HG02840 (cell line): ENCODE measurements at regions not wholly inside any gene's neighbourhood (a gene's known extent, or its start where the extent isn't known, plus 50 kb on each side); places are given as distances from the start of the nearest gene placed in this dataset.
"Not testable (repeated sequence)": the region's sequence is repeated elsewhere in the genome, so short reads cannot be mapped to it uniquely, and the experiment has no call there.

ENCODE experiments used
- ATAC-seq: cut with Tn5 transposase; IDR thresholded peaks from one replicate; pipeline ENCODE4 v1.9.1; 2021; ENCODE audit warnings: mild to moderate bottlenecking, moderate library complexity, moderate number of reproducible peaks; ENCODE audit not compliant: unreplicated experiment, low FRiP score

GRCh38 chr2:183438541-183438940 lies 314.3 kb downstream of the NUP35 start:
- ATAC-seq = no peak

GRCh38 chr2:183455056-183455455 lies 330.8 kb downstream of the NUP35 start:
- ATAC-seq = no peak

- ATAC-seq = no peak
Observed at GRCh38 chr2:183456177-183456576, 331.9 kb downstream of the NUP35 start.

GRCh38 chr2:183458460-183458859 lies 334.2 kb downstream of the NUP35 start:
- no peak for ATAC-seq

GRCh38 chr2:183459466-183459865 lies 335.2 kb downstream of the NUP35 start:
- ATAC-seq = no peak

GRCh38 chr2:183463821-183464220 lies 339.6 kb downstream of the NUP35 start:
- no peak for ATAC-seq

- ATAC-seq = no peak
Observed at GRCh38 chr2:183465048-183465447, 340.8 kb downstream of the NUP35 start.

- no peak for ATAC-seq
Observed at GRCh38 chr2:183474912-183475695, 350.9 kb downstream of the NUP35 start.

- no peak for ATAC-seq
Observed at GRCh38 chr2:183476490-183476889, 352.2 kb downstream of the NUP35 start.

- ATAC-seq = no peak
Observed at GRCh38 chr2:183477296-183477695, 353.1 kb downstream of the NUP35 start.

- ATAC-seq = not testable (repeated sequence)
Observed at GRCh38 chr2:183478941-183479595, 354.8 kb downstream of the NUP35 start.

GRCh38 chr2:183487326-183487725 lies 363.1 kb downstream of the NUP35 start:
- ATAC-seq = no peak

- ATAC-seq = no peak
Observed at GRCh38 chr2:183488421-183488820, 364.2 kb downstream of the NUP35 start.

- ATAC-seq = no peak
Observed at GRCh38 chr2:183490489-183490888, 366.2 kb downstream of the NUP35 start.

GRCh38 chr2:183490914-183491313 lies 366.7 kb downstream of the NUP35 start:
- no peak for ATAC-seq

- ATAC-seq = no peak
Observed at GRCh38 chr2:183493040-183493439, 368.8 kb downstream of the NUP35 start.

GRCh38 chr2:183495079-183495478 lies 370.8 kb downstream of the NUP35 start:
- no peak for ATAC-seq

GRCh38 chr2:183495589-183496267 lies 371.5 kb downstream of the NUP35 start:
- ATAC-seq = peak; percentile 98

GRCh38 chr2:183497861-183498260 lies 373.6 kb downstream of the NUP35 start:
- ATAC-seq = no peak

- peak; percentile 96 for ATAC-seq
Observed at GRCh38 chr2:183505911-183506310, 381.7 kb downstream of the NUP35 start.

- no peak for ATAC-seq
Observed at GRCh38 chr2:183511154-183511553, 386.9 kb downstream of the NUP35 start.
